ENCODE measurements at regions not wholly inside any gene's neighbourhood (a gene's known extent, or its start where the extent isn't known, plus 50 kb on each side); places are given as distances from the start of the nearest gene placed in this dataset.

- Histone ChIP-seq H3K79me2 (no peaks in the 10 kb centered on the region), H3K27ac (no peak overlapping the region), H3K4me2 (ENCODE audit: low read length) (no peak overlapping the region), H3K9ac (no peak overlapping the region), H2AFZ (no peak overlapping the region), H3K9me3 (ENCODE audit: control insufficient read depth, low read length) (no peaks in the 10 kb centered on the region), H3K27me3 (ENCODE audit: control insufficient read depth, insufficient read depth, low read length) (no peaks in the 10 kb centered on the region), H3K36me3 (ENCODE audit: control insufficient read depth, insufficient read depth, low read length) (no peaks in the 10 kb centered on the region), H3K4me1 (no peaks in the 10 kb centered on the region), H3K4me3 (ENCODE audit: low read depth, low read length) (no peak overlapping the region)
- no peak for TF ChIP-seq CTCF (IDR thresholded peaks at IDR 0.05)
Measured at GRCh38 chr5:89338935-89339334, 456.0 kb upstream of the MEF2C start.

- H3K4me3 ChIP-seq (ENCODE audit: low read depth, low read length): no peak overlapping the region
- H3K27ac ChIP-seq: no peak overlapping the region
- no peak overlapping the region for H3K4me2 ChIP-seq (ENCODE audit: low read length)
- H2AFZ ChIP-seq: no peak overlapping the region
- no peaks in the 10 kb centered on the region for H3K36me3 ChIP-seq (ENCODE audit: control insufficient read depth, insufficient read depth, low read length)
- H3K79me2 ChIP-seq: no peaks in the 10 kb centered on the region
- no peaks in the 10 kb centered on the region for H3K27me3 ChIP-seq (ENCODE audit: control insufficient read depth, insufficient read depth, low read length)
- no peaks in the 10 kb centered on the region for H3K9me3 ChIP-seq (ENCODE audit: control insufficient read depth, low read length)
- H3K4me1 ChIP-seq: no peaks in the 10 kb centered on the region
- no peak for TF ChIP-seq CTCF (IDR thresholded peaks at IDR 0.05)
- H3K9ac ChIP-seq: no peak overlapping the region
Measured at GRCh38 chr5:89336111-89336510, 453.1 kb upstream of the MEF2C start.

- Histone ChIP-seq H3K9me3 (ENCODE audit: control insufficient read depth, low read length) (no peaks in the 10 kb centered on the region), H3K27ac (no peak overlapping the region), H3K4me3 (ENCODE audit: low read depth, low read length) (no peak overlapping the region), H3K4me2 (ENCODE audit: low read length) (no peak overlapping the region), H3K4me1 (no peaks in the 10 kb centered on the region), H3K27me3 (ENCODE audit: control insufficient read depth, insufficient read depth, low read length) (no peaks in the 10 kb centered on the region), H3K36me3 (ENCODE audit: control insufficient read depth, insufficient read depth, low read length) (no peaks in the 10 kb centered on the region), H3K79me2 (no peaks in the 10 kb centered on the region), H3K9ac (no peak overlapping the region), H2AFZ (no peak overlapping the region)
- no peak for TF ChIP-seq CTCF (IDR thresholded peaks at IDR 0.05)
Measured at GRCh38 chr5:89330140-89330539, 447.2 kb upstream of the MEF2C start.

- TF ChIP-seq CTCF (IDR thresholded peaks at IDR 0.05): no peak
- H3K9ac ChIP-seq: no peak overlapping the region
- H3K27me3 ChIP-seq (ENCODE audit: control insufficient read depth, insufficient read depth, low read length): no peaks in the 10 kb centered on the region
Measured at GRCh38 chr5:89327608-89328007, 444.6 kb upstream of the MEF2C start.

GRCh38 chr5:89324990-89325389 is 442.0 kb upstream of the MEF2C start:
- Histone ChIP-seq H3K27me3 (ENCODE audit: control insufficient read depth, insufficient read depth, low read length) (no peaks in the 10 kb centered on the region), H3K27ac (no peak overlapping the region), H3K4me1 (no peaks in the 10 kb centered on the region), H3K36me3 (ENCODE audit: control insufficient read depth, insufficient read depth, low read length) (no peaks in the 10 kb centered on the region), H3K9me3 (ENCODE audit: control insufficient read depth, low read length) (no peaks in the 10 kb centered on the region), H3K4me2 (ENCODE audit: low read length) (no peak overlapping the region), H2AFZ (no peak overlapping the region), H3K9ac (no peak overlapping the region), H3K79me2 (no peaks in the 10 kb centered on the region), H3K4me3 (ENCODE audit: low read depth, low read length) (no peak overlapping the region)
- TF ChIP-seq CTCF (IDR thresholded peaks at IDR 0.05): no peak

More at GRCh38 chr5:89327608-89328007, 444.6 kb upstream of the MEF2C start:
- no peaks in the 10 kb centered on the region for H3K79me2 ChIP-seq
- H3K4me3 ChIP-seq (ENCODE audit: low read depth, low read length): no peak overlapping the region
- no peak overlapping the region for H3K27ac ChIP-seq
- no peaks in the 10 kb centered on the region for H3K36me3 ChIP-seq (ENCODE audit: control insufficient read depth, insufficient read depth, low read length)
- no peak overlapping the region for H3K4me2 ChIP-seq (ENCODE audit: low read length)
- H3K9me3 ChIP-seq (ENCODE audit: control insufficient read depth, low read length): no peaks in the 10 kb centered on the region
- no peaks in the 10 kb centered on the region for H3K4me1 ChIP-seq
- H2AFZ ChIP-seq: no peak overlapping the region

Data from parathyroid adenoma (tissue), 2 donors.